Midbrain (tissue), 1 donor: ENCODE measurements at regions not wholly inside any gene's neighbourhood (a gene's known extent, or its start where the extent isn't known, plus 50 kb on each side); places are given as distances from the start of the nearest gene placed in this dataset.

Experiments
- DNase-seq: peaks from one replicate; lab custom pipeline; 2025; lab: John Stamatoyannopoulos, UW

DNA sequence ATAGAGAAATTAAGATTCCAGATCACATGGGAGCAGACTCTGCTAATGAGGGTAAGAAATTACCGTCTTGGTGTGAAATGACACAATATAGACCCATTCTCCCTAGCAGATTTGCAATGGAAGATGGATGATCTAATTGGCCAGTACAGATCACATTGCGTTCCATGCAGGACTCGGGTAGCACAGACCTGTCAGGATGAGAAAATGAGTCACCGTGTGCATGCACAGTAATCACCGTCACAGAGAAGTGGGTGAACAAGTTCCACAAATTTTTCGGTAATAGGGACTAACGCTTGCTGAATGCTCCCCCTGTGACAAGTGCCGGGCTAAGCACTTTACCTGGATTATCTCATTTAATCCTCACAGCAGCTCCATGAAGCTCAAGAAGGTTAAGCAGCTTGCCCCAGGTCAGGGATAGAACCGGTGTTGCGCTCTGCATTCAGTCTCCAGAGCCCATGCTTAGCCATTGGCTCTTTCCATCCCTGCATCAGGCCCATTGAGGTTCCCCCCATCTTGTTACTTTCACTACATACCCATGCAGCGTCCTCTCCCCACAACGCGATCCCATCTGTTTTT, 375.6 kb downstream of the FBXW7 start:
- no peak for DNase-seq

DNA sequence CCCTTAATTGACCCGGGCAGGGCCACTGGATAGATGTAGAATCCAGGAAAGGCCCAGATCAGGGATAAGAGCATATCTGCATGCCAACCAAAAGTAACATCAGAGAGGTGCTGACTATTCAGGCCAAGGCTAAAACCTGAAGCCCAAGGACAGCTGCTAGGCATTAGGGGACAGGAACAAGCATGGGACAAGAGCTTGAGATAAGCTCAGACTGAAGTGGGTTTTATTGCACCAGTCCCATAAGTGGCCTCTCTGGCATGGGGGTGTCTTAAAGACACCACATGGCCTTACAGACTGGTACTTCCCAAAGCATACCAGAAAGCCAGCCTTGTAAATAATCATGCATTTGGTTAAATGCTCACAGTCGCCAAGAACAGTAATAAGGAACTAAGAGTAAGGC, 376.1 kb downstream of the FBXW7 start:
- no peak for DNase-seq

DNA sequence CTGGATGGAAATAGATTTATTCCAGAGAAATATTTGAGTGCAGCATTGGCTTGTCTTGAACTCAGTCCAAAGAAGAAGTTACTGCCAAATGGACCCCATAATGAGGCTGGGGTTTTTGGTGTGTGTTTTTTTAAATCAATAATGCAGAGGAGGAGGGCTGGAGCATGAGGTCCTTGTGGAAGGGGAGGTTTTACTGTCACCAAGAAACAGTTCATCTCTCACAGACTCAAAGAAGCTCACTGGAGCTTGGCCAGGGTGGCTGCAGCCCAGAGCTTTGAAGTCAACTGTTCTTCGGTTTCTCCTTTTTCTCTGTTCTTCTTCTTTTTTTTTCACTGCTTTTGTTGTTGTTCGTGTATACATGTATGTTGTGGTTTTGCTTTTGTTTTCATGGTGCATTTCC, 377.7 kb downstream of the FBXW7 start:
- no peak for DNase-seq

DNA sequence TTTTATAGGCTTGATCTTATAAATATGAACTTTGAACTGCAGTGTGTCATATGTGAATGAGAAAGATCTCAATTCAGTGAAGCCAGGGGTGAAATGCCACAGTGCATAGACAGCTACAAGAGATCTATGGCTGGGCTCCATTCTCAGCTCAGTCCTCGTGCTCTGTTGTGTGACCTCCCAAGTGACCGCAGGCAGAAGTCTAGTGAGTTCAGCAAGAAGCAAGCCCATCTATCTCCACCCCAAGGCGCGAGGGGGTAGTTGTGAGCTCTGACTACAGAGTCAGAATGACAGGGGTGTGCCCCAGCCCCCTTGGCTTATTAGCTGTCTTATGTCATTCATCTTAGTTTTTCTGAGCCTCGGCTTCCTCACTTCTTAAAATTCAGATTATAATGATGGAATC, 378.3 kb downstream of the FBXW7 start:
- no peak for DNase-seq

DNA sequence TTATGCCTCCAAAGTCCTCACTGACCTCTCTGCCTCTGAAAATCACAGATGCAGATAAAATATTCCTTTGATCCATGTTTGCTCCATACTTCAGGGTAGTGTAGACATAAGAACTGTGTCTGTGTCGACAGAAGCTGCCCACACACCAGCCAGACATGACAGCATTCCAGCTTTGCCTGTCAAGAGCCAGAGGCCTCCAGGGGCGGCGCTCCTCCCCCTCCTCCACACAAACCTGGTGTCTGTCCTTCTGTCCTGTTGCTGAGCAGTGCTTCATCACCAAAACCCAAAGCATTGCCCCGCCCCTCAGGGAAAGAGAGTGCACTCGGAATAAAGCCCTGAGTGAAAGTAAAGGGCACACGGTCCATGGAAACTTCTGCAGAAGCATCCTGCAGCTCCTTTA, 379.4 kb downstream of the FBXW7 start:
- DNase-seq = no peak

DNA sequence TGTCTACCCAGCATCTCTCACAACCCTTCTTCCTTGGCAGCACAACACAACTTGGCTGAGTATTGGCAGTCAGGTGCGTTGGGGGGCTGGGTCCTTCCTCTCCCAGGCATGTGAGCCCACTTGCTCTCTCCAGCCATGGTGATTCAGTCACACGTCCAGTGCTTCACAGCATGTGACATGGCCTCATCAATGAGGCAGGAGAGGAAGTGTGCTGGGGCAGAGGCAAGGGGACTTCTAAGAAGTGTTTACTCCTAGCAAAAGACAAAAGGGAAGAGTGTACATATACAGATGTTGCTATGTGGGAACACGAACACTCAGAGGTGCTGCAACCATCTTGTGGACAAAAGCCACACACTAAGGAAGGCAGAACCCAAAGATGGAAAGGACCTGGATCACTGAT, 380.8 kb downstream of the FBXW7 start:
- DNase-seq = no peak

DNA sequence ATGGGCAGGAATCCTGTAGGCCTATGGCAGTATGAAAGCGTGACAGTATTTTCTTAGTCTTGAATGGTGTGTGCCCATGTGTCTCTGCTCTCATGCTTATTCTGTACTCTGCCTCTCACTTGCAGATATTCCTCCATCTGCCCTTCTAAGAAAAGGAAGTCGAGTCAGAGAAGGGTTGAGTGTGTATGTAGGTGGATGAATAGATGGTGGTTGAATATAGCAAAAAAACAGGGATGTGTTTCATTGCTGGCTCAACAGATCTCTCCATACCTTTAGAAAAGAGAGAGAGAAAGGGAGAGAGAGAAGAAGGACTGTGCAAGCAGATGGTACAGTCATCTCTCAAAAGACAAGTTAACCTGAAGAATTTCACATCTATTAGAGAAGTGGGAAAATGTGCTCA, 381.5 kb downstream of the FBXW7 start:
- DNase-seq = no peak

DNA sequence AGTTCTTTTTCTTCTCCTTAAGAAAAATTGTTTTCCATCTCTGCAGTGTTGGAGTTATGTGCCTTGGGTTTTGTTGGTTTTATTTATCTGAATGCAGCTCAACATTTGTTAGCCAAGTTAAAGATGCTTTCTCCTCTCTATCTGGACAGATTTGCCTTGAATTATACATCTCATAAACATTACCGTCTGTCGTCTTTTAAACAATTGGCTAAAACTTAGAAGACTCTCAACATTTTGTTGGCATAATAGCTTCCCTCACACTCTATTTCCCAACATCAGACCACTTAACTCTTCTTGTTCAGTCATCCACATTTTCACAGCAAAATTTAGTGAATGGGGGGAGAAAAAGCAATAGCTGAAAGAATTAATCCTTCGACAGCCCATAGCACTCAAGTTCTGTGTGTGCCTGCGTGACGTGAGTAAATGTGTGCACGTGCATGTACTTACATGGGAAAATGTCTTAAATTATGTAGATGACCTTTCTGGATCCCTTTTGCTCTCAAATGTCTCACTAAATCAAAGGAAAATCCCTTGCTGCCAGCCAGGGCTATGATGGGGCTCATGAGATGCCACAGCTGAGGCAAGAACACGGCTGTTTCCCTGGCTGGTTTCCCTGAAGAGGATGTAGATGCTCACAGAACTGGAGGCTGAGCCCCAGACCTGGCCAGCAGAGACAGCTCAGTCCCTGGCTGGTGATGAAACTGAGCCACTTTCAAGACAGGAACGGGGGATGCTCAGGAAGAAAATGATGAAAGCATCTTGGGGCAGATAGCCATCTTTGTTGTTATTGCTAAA, 382.2 kb downstream of the FBXW7 start:
- no peak for DNase-seq

DNA sequence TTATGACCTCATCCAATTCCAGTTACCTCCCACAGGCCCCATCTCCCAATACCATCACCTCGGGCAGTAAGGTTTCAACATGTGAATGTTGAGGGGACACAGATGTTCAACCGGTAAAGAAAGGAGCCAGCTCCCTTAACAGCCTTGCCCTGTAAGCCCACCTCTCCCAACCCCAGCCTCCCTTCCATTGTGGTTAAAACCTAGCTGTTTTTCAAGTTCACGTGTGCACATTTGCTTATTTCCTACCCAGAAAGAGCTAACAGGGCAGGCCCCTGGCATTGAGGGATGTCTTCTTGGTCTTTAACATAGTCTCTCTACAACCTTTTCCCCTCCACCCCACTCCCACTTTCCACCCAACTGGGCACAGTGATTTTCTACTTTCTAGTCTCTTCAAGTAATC, 385.7 kb downstream of the FBXW7 start:
- DNase-seq = no peak

DNA sequence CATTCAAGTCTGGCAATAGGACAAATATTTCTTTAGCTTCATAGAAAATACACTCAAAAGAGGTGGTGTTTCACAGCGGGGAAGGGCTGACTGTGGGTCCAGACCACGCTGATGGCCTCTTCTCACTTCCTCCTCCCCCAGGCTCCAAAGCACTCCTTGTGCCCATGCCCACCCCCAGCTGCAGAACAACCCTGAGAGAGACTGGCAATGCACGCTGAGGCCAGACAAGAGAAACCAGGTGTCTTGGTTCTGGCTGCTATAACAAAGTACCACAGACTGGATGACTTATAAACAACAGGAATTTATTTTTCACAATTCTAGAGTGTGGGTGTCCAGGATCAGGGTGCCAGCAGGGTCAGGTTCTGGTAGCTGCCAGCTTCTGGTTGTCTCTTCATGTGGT, 386.1 kb downstream of the FBXW7 start:
- no peak for DNase-seq

DNA sequence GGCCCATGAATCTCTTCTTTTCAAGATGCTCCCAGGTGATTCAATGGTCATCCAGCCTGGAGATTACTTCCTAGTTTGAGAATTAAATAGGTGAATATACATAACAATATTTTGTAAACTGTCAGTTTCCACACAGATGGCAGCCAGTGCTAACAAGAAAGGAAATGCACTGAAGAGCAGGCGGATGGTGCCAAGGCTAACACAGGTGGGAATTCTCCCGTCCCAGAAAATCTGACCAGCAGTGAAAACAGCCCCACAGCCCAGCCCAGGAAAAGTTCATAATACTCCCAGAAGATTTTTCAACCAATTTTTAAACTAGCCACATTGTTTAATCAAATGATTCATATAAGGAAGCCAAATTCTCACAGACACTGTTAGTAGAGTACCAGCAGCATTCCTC, 387.2 kb upstream of the GATB start:
- no peak for DNase-seq

DNA sequence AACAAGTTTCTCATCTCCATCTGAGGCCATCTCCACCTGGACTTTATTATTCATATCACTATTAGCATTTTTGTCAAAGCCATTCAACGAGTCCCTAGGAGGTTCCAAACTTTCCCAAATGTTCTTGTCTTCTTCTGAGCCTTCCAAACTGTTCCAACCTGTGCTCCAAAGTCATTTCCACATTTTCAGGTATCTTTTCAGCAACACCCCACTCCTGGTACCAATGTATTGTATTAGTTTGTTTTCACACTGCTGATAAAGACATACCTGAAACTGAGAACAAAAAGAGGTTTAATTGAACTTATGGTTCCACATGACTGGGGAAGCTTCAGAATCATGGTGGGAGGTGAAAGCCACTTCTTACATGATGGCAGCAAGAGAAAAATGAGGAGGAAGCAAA, 385.4 kb upstream of the GATB start:
- DNase-seq = no peak

DNA sequence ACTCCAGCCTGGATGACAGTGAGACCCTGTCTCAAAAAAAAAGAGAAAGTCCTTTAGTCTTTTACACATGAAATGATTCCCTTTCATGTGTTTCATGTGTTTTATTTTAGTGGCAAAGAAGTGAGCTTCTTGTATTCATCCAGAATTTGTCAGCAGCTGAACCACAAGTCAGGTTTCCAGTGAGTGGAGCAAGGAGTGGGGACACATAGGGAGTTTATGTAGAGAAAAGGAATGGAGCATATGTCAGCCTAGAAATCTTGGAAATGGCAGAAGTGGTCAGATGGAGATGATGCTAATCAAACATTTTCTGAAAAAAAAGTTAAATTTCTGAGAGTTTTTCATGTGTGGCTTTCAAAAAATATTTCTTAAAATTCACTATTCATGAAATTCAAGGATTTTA, 383.0 kb upstream of the GATB start:
- DNase-seq = no peak

DNA sequence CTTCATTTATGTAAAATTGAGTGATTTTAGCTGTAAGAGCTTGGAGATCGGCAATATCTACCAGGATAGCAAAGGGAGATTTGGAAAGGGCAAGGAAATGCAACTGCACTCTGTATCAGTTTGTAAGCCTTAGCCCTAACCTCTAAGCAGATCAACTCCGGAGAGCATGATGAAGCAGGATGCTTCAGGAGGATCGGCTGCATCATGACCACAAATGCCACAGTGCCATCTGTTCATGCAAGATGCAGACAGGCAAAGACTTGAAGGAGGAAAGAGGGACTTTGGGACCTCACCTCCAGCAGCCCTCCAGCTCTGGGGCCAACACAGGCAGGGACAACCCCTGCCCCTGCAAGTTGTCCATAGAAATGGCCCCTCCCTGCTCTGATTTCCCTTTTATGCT, 377.6 kb upstream of the GATB start:
- DNase-seq = no peak

DNA sequence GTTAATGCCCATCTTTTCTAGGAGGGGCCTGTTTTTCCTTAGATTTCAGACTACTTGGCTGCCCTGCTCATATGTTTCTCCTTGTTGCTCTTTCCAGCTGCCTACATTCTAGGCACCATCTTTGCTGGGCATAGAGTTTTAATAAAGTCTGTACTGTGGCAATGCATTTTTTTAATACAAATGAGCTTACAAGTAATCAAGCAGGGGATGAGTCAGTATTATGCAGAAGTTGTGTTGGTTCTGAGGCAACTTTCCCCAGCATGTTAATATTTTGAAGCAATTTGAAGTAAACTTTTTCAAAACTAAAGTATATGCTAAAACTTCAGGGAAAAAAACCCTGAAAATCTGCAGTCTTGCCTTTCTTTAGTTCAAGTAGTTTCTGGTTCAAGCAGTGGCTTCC, 372.0 kb upstream of the GATB start:
- DNase-seq = no peak

DNA sequence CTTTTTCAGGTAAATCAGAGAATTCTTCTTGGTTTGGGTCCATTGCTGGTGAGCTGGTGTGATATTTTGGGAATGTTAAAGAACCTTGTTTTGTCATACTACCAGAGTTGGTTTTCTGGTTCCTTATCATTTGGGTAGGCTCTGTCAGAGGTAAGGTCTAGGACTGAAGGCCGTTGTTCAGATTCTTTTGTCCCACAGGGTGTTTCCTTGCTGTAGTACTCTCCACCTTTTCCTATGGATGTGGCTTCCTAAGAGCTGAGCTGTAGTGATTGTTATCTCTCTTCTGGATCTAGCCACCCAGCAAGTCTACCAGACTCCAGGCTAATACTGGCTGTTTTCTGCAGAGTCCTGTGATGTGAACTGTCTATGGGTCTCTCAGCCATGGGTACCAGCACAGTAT, 367.5 kb upstream of the GATB start:
- no peak for DNase-seq

DNA sequence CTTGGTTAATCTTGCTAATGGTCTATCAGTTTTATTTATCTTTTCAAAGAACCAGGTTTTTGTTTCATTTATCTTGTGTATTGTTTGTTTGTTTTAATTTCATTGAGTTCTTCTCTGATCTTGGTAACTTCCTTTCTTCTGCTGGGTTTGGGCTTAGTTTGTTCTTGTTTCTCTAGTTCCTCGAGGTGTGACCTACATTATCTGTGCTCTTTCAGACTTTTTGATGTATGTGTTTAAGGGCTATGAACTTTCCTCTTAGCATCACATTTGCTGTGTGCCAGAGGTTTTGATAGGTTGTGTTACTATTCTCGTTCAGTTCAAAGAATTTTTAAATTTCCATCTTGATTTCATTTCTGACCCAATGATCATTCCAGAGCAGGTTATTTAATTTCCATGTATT, 365.4 kb upstream of the GATB start:
- DNase-seq = no peak

DNA sequence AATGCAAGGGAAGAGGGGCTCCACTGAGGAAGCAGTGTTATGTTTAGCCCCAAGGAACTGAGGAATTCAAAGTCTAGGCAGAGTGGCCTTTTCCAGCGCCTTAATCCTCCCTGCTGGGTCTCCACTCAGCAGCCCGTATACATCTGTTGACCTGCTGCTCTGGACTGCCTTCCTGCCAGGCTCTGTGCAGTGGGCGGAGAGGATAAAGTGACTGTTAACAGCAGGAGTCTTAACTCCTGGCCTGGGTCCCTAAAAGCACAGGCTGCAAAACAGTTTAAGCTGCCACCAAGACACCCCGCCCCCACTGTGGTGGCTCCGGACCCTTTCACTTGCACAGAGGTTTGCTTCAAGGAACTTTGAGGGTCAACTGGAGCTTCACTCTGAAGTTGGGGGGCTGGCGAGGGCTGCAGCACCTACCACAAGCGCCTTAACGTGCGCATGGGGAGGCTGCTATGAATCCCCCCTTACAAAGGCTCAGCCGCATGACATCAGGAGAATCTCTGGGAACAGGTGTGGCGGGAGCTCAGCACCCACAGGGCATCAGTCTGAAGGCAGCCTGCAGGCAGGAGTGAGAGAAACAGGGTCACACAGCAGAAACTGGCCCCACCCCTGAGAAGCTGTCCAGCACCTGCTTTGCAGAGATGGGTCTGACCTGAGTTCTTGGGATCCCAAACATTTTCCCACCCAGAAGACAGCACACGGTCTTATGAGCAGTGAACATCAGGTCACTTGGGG, 358.2 kb upstream of the GATB start:
- no peak for DNase-seq

DNA sequence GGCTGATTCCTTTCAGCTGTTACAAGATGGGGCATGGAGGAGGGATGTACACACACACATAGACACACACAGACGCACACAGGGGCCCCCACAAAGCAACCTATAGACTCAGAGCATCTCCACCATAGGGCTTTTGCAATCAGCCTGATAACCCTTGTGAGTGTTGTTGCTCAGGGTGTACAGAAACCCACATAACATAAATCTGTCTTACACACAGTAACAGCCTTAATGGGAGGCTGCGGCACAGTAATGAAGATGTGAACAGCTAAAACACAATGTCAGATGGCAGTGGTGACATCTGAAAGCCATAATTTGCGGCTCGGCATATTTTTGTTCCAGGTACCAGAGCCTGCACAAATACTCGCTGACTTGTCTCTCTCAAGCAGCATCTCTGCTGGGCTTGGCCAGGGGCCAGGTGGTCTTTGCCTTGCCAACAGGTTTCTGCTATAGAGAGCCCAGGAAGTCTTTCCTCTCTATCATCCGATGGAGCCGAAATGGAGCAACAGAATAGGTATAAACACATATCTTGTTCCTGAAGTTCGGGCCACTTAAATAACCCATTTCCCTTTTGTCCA, 357.2 kb upstream of the GATB start:
- no peak for DNase-seq

DNA sequence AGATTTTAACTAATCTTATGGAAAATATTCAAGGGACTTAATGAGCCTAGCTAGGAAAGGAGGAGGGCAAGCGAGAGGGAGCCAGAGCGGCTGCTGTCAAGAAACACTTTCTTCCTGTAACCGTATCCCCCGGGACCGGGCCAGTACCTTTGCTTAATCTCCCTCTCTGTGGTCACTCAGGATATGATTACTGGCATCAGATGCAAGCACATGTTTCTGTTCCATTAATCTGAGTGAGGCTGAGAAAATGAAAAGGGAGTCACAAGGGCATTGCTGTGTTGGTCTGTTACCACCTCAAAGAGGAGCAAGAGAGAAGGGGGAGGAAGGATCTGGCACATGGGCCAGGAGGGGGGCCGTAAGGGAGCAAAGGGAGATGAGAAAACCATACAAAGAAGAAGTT, 356.7 kb upstream of the GATB start:
- DNase-seq = no peak

DNA sequence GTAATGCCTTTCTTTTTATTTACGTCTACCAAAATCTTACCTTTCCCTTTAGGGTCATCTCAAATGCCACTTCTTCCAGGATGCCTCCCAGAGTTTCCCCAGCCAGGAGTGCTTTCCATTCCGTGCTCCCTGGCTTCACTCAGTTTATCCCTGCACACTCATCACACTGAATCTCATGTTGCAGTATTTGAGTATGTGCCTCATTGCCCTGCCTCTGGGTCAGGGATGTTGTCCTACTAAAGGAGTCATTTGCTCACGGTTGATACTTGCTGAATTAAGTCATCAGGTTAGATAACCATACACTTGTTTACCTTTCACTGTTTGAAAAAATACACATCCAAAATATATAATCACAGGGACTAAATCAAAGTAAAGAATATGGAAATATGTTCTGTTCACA, 356.2 kb upstream of the GATB start:
- DNase-seq = no peak

DNA sequence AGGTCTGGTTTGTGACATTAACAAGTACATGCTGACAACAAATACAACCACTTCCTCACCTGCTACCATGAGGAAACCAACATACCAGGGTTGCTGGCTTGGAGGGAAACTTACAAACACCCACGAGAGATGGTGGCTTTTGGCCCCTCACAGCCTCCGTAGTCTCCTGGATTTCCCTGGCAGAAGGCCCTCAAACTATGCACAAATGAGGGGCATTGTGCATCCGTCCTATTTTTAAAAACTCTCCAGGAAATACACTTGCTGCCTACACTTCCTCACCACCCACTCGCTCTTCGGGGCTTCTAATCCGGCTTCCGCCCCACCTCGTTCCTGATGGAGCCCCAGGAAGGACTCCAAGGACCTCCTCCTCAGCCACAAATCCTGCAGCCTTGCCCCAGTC, 355.0 kb upstream of the GATB start:
- no peak for DNase-seq

DNA sequence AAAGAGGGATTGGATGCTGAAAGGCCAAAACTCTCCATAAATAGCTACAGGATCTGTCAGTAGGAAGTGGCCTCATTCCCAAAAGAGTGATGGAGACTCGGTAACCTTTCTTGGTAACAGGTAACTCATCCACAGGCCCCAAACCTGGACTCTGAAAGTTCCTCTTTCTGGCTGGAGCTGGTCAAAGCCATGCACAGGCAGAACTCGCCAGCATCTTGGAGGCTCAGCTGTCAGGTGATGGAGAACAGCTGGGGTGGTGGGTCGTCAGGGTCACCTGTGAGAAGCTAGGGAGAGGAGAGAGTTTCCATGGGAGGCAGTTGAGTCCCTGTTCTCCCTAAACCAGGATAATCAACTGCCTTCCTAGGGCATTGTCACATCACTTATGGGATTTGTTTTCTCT, 354.3 kb upstream of the GATB start:
- DNase-seq = no peak
